A673 (cell line): ENCODE measurements at regions not wholly inside any gene's neighbourhood (a gene's known extent, or its start where the extent isn't known, plus 50 kb on each side); places are given as distances from the start of the nearest gene placed in this dataset.

Experiments used
- BruUV-seq: library from RNA; stranded (reverse); fragments of 400-500 nt; replicated peaks from 2 replicates; lab custom pipeline; 2021; lab: Mats Ljungman, UMichigan
- CTCF ChIA-PET: fragments of 300-600 bp; sonication (Branson Sonifier 250); formaldehyde crosslinking; loops from one replicate; lab custom pipeline; 2022; ENCODE audit warnings: antibody characterized with exemption; lab: Charles Lee
- POLR2A ChIA-PET: fragments of 300-600 bp; sonication (Branson Sonifier 250); formaldehyde crosslinking; loops from one replicate; lab custom pipeline; 2022; ENCODE audit warnings: antibody characterized with exemption; ENCODE audit not compliant: low non-redundant PET; lab: Charles Lee
- DNase-seq: peaks from one replicate; pipeline ENCODE4 v3.0.0-alpha.2; 2015; ENCODE audit warnings: low spot score
- H3K27ac ChIP-seq: fragments of 200-600 bp; sonication (generic); 2 replicates; pipeline ENCODE4 v1.5.1; 2016; ENCODE audit warnings: mixed run types, low read depth, mild to moderate bottlenecking, mixed read lengths, antibody characterized with exemption, low read length; ENCODE audit not compliant: poor library complexity, severe bottlenecking
- H3K27me3 ChIP-seq: fragments of 200-600 bp; sonication (generic); replicated peaks from 2 replicates; pipeline ENCODE4 v1.6.1; 2017; ENCODE audit warnings: mixed run types, low read depth, mild to moderate bottlenecking, mixed read lengths, antibody characterized with exemption, low read length; ENCODE audit not compliant: insufficient read depth, poor library complexity
- H3K36me3 ChIP-seq: fragments of 200-600 bp; sonication (generic); 2 replicates; pipeline ENCODE4 v1.6.1; 2016; ENCODE audit warnings: mixed run types, mild to moderate bottlenecking, mixed read lengths, antibody characterized with exemption, low read length; ENCODE audit not compliant: insufficient read depth, poor library complexity, severe bottlenecking
- H3K4me1 ChIP-seq: fragments of 200-600 bp; sonication (generic); 2 replicates; pipeline ENCODE4 v1.6.1; 2017; ENCODE audit warnings: mixed run types, mild to moderate bottlenecking, mixed read lengths, antibody characterized with exemption, low read length; ENCODE audit not compliant: insufficient read depth, poor library complexity, severe bottlenecking
- H3K4me3 ChIP-seq: fragments of 200-600 bp; sonication (generic); 2 replicates; pipeline ENCODE4 v1.5.1; 2016; ENCODE audit warnings: low read depth, mixed run types, mild to moderate bottlenecking, mixed read lengths, low read length; ENCODE audit not compliant: poor library complexity, severe bottlenecking
- H3K9me3 ChIP-seq: fragments of 200-600 bp; sonication (generic); 2 replicates; pipeline ENCODE4 v1.6.1; 2016; ENCODE audit warnings: mixed run types, low read depth, mild to moderate bottlenecking, mixed read lengths, antibody characterized with exemption, low read length; ENCODE audit not compliant: poor library complexity, severe bottlenecking
- EZH2 ChIP-seq: fragments of 200-600 bp; sonication (generic); IDR thresholded peaks from 2 replicates; pipeline ENCODE4 v1.6.1; 2017; ENCODE audit warnings: borderline replicate concordance, low read depth, mild to moderate bottlenecking, mixed read lengths, antibody characterized with exemption, low read length; ENCODE audit not compliant: poor library complexity, severe bottlenecking
- intact Hi-C: fragments of 100-400 bp; cut with micrococcal nuclease; formaldehyde crosslinking; loops from one replicate; pipeline ENCODE4 v1.10.0; 2022; ENCODE audit not compliant: unreplicated experiment
- TF ChIP-seq, protein P1 (sequence below): fragments of 300-800, 200-600 bp; sonication (generic); conservative IDR thresholded peaks from 2 replicates; pipeline ENCODE4 v1.5.1; 2017; ENCODE audit warnings: low read depth, mild to moderate bottlenecking, antibody characterized with exemption, low read length, moderate library complexity, mixed read lengths

DNA sequence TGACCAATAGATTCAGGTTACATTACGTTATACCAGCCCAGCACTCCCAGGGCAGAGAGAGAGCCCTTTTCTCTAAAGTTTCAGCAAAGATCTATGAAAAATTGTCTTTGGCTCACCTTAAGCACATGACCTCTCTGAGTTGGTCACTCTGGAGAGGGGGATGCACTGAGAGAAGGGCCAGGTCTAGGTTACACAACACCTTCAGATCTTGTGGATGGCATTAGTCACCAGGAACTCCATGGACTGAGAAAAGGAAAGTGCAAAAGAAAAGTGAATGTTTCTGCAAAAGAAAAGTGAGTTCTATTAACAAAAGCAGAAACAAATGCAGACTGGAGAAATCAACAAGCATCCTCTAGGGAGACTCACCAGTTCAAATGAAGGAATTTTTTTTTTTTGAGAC, 253.3 kb upstream of the SALL1 start:
- no TSS peak for BruUV-seq
- Histone ChIP-seq H3K36me3 (no peaks in the 10 kb centered on the region), H3K27ac (no peak overlapping the region), H3K4me1 (no peaks in the 10 kb centered on the region), H3K27me3 (no peaks in the 10 kb centered on the region), H3K4me3 (no peak overlapping the region), H3K9me3 (peaks cover 7% of the 10 kb centered on the region)
- POLR2A ChIA-PET = no interaction called here
- CTCF ChIA-PET = no interaction called here
- intact Hi-C loops = no loop called here
- no peak for DNase-seq
- TF ChIP-seq EZH2 = no peak
- TF ChIP-seq, protein P1, sequence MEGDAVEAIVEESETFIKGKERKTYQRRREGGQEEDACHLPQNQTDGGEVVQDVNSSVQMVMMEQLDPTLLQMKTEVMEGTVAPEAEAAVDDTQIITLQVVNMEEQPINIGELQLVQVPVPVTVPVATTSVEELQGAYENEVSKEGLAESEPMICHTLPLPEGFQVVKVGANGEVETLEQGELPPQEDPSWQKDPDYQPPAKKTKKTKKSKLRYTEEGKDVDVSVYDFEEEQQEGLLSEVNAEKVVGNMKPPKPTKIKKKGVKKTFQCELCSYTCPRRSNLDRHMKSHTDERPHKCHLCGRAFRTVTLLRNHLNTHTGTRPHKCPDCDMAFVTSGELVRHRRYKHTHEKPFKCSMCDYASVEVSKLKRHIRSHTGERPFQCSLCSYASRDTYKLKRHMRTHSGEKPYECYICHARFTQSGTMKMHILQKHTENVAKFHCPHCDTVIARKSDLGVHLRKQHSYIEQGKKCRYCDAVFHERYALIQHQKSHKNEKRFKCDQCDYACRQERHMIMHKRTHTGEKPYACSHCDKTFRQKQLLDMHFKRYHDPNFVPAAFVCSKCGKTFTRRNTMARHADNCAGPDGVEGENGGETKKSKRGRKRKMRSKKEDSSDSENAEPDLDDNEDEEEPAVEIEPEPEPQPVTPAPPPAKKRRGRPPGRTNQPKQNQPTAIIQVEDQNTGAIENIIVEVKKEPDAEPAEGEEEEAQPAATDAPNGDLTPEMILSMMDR = no peak

DNA sequence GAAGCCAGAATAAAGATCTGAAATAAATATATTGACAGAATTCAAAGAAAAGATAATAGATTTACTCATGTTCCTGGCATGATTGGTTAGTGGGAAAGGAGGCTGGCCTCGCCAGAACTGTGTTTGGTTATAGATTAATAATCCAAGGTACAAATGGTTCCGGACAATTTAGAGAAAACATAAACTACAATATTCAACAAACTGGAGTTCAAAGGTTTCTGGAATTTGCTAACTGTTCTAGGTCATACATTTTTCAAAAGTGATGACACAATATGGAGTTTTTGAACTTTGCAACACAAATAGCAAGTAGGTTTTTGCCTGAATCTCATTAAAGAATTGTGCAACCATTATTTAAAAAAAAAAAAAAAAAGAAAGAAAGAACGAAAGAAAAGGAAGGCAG, 251.7 kb upstream of the SALL1 start:
- Histone ChIP-seq H3K36me3 (no peaks in the 10 kb centered on the region), H3K27me3 (no peaks in the 10 kb centered on the region), H3K4me3 (no peak overlapping the region), H3K9me3 (peaks cover 7% of the 10 kb centered on the region), H3K4me1 (no peaks in the 10 kb centered on the region), H3K27ac (no peak overlapping the region)
- no TSS peak for BruUV-seq
- intact Hi-C loops = no loop called here
- DNase-seq = no peak
- TF ChIP-seq, protein P1 = no peak
- TF ChIP-seq EZH2 = no peak
- ChIA-PET POLR2A (no interaction called here), CTCF (no interaction called here)

DNA sequence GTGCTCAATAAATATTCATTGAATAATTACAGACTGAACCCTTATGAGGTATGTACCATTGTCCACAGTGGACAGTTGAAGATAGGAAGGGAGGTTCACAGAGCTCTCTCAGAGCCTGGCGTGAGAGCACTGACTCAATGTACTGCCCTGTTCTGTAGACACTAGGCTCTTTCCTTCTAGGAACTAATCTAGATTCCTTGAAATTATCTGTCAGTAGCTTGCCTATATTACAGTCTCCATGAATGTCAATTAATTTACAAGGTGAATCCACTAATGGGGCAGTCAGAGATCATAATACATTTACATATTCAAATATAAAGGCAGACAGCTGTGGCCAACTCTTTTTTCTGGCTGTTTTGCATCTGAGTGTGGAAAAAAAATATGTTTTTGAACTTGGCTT, 251.2 kb upstream of the SALL1 start:
- POLR2A ChIA-PET = no interaction called here
- Histone ChIP-seq H3K27me3 (no peaks in the 10 kb centered on the region), H3K4me3 (no peak overlapping the region), H3K4me1 (no peaks in the 10 kb centered on the region), H3K9me3 (peaks cover 7% of the 10 kb centered on the region), H3K36me3 (no peaks in the 10 kb centered on the region), H3K27ac (no peak overlapping the region)
- no peak for DNase-seq
- TF ChIP-seq, protein P1 = no peak
- TF ChIP-seq EZH2 = no peak
- no TSS peak for BruUV-seq
- CTCF ChIA-PET = no interaction called here
- intact Hi-C loops = no loop called here
